ENCODE measurements at regions not wholly inside any gene's neighbourhood (a gene's known extent, or its start where the extent isn't known, plus 50 kb on each side); places are given as distances from the start of the nearest gene placed in this dataset.

DNA sequence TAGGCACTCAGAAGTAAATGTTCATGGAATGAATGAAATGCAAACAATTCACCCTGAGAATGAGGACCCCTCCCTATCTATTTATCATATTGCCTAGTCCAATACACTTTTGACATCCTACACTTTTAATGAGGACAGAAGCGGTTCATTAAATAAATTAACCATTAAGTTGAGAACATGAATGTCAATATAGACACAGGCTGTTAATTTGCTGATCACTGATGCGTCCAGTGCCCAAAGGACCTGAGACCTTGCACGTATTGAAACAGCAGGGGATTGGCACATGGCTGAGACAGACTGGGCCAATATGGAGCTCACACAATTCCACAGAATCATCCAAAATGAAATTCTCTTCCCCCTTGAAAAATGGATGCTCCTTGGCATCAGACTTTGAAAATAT, 430.0 kb downstream of the SLC4A3 start:
- DNase-seq (ENCODE audit: extremely low spot score in 2 of 2): no peak
- intact Hi-C loops (cut with DNase I): no loop called here
- Histone ChIP-seq H3K27me3 (no peaks in the 10 kb centered on the region), H3K9me3 (no peaks in the 10 kb centered on the region), H3K4me1 (no peaks in the 10 kb centered on the region), H3K4me3 (no peak overlapping the region), H3K36me3 (no peaks in the 10 kb centered on the region), H3K27ac (no peak overlapping the region)
- TF ChIP-seq POLR2A (IDR thresholded peaks at IDR 0.05) (no peak), POLR2AphosphoS5 (IDR thresholded peaks at IDR 0.05; ENCODE audit: insufficient read depth in 1 of 2, low read depth in 1 of 2) (no peak)
- TF ChIP-seq, protein P1, sequence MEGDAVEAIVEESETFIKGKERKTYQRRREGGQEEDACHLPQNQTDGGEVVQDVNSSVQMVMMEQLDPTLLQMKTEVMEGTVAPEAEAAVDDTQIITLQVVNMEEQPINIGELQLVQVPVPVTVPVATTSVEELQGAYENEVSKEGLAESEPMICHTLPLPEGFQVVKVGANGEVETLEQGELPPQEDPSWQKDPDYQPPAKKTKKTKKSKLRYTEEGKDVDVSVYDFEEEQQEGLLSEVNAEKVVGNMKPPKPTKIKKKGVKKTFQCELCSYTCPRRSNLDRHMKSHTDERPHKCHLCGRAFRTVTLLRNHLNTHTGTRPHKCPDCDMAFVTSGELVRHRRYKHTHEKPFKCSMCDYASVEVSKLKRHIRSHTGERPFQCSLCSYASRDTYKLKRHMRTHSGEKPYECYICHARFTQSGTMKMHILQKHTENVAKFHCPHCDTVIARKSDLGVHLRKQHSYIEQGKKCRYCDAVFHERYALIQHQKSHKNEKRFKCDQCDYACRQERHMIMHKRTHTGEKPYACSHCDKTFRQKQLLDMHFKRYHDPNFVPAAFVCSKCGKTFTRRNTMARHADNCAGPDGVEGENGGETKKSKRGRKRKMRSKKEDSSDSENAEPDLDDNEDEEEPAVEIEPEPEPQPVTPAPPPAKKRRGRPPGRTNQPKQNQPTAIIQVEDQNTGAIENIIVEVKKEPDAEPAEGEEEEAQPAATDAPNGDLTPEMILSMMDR (IDR thresholded peaks at IDR 0.05): no peak

DNA sequence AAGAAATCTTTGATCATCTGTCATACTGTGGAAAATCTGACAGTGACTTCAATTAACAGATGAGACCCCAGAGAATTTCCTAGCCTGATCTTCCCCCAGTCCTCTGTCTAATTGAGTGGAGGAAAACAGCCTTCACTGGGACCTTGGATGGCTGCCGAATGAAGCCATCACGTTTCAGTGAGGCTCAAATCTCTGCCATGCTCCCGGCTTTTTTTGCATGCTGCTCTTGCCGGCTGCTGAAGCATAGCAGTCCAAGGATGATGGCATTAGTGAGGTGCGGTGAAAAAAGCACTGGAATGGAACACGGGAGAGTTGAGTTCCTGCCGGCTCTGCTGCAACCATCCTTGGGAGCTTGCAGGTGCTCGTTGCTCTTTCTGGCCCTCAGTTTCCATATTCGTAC, 430.5 kb downstream of the SLC4A3 start:
- Histone ChIP-seq H3K4me1 (no peaks in the 10 kb centered on the region), H3K27me3 (no peaks in the 10 kb centered on the region), H3K4me3 (no peak overlapping the region), H3K9me3 (no peaks in the 10 kb centered on the region), H3K36me3 (no peaks in the 10 kb centered on the region), H3K27ac (no peak overlapping the region)
- intact Hi-C loops (cut with DNase I): no loop called here
- no peak for DNase-seq (ENCODE audit: extremely low spot score in 2 of 2)
- TF ChIP-seq, protein P1 (IDR thresholded peaks at IDR 0.05): no peak
- TF ChIP-seq POLR2AphosphoS5 (IDR thresholded peaks at IDR 0.05; ENCODE audit: insufficient read depth in 1 of 2, low read depth in 1 of 2) (no peak), POLR2A (IDR thresholded peaks at IDR 0.05) (no peak)

DNA sequence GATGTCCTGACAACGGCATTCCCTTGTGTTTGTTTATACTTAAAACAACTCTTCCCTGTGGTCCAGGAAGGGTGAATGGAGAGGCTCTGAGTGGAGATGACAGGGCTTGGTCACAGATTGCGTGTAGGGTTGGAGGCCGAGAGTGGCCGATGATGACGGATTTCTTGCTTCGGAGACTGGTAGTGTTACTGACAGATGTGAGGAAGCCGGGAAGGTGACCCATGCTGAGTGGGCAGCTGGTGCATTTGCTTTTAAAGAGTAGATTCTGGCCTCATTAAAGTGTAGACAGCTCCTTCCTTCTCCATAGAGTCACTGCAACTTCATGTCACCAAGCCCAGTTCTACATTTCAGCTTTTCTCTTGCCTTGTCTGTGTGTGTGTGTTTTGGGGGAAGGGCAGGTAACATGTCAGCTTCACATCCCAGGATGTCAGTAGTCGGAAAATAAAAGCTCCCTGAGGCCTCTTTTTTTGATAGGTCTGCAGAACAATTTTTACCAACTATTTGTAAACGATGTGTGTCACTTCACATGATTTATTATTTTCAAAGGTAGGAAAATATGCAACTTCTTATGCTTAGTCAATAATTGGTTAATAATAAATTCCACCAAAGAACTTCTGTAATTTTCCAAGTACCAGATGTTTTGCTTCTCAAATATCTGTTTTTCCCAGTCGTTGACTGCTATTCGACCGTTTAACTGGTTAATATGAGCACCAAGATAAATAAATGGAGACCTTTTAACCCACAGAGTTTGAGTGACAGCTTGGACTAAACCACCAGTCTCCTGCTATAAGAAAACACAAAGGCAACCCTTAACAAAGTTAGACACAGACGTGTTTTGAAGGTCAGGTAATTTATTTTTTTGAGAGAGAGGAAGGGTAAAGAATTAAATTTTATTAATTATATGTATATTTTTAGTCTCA, 436.9 kb downstream of the SLC4A3 start:
- Histone ChIP-seq H3K27me3 (no peaks in the 10 kb centered on the region), H3K4me1 (no peaks in the 10 kb centered on the region), H3K36me3 (no peaks in the 10 kb centered on the region), H3K9me3 (no peaks in the 10 kb centered on the region), H3K4me3 (no peak overlapping the region), H3K27ac (no peak overlapping the region)
- no peak for DNase-seq (ENCODE audit: extremely low spot score in 2 of 2)
- no peak for TF ChIP-seq POLR2AphosphoS5 (IDR thresholded peaks at IDR 0.05; ENCODE audit: insufficient read depth in 1 of 2, low read depth in 1 of 2)
- intact Hi-C loops (cut with DNase I): no loop called here

DNA sequence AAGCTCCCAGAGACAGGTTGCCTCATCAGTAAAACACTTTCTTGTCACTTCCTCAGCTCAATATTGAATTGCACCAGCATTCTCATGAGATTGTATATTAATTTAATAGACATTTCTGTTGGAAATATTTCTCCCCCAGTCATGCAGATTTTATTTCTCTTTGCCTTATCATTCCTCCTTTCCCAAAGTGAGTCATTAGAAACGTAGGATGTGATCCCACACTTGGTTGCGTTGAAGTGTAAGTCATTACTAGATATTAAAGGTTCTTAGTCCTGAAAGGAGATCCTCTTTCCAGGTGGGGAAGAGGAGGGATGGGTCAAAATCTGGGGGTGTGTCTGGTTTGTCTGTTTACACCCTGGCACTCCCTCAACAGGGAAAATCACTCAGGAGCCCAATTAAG, 438.2 kb downstream of the SLC4A3 start:
- no peak overlapping the region for H3K27ac ChIP-seq
- intact Hi-C loops (cut with DNase I): no loop called here
- H3K4me1 ChIP-seq: no peaks in the 10 kb centered on the region
- DNase-seq (ENCODE audit: extremely low spot score in 2 of 2): no peak
- no peaks in the 10 kb centered on the region for H3K36me3 ChIP-seq
- no peaks in the 10 kb centered on the region for H3K27me3 ChIP-seq
- TF ChIP-seq, protein P1 (IDR thresholded peaks at IDR 0.05): no peak
- TF ChIP-seq POLR2AphosphoS5 (IDR thresholded peaks at IDR 0.05; ENCODE audit: insufficient read depth in 1 of 2, low read depth in 1 of 2) (no peak), POLR2A (IDR thresholded peaks at IDR 0.05) (no peak)
- H3K4me3 ChIP-seq: no peak overlapping the region
- H3K9me3 ChIP-seq: no peaks in the 10 kb centered on the region

DNA sequence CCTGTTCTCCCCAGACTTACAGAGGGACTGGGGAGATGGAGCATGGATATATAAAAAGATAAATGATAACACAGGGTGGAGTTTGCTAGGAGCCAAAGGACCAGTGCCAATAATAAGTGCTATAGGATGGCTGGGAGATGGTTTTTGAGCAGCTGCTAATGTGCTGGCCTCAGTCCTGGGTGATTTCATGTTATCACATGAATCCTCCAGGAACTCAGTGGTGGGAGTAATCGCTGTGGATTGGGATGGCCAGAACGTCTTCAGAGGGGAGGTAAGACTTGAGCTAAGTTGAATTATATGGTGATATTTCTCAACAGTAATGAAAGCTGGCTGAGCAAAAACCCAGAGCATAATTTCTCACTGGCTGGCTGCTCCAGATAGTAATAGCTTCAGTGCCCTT, 441.4 kb downstream of the SLC4A3 start:
- H3K4me3 ChIP-seq: no peak overlapping the region
- intact Hi-C loops (cut with DNase I): no loop called here
- no peak overlapping the region for H3K27ac ChIP-seq
- H3K27me3 ChIP-seq: no peaks in the 10 kb centered on the region
- no peaks in the 10 kb centered on the region for H3K9me3 ChIP-seq
- H3K36me3 ChIP-seq: no peaks in the 10 kb centered on the region
- DNase-seq (ENCODE audit: extremely low spot score in 2 of 2): no peak
- TF ChIP-seq POLR2A (IDR thresholded peaks at IDR 0.05) (no peak), POLR2AphosphoS5 (IDR thresholded peaks at IDR 0.05; ENCODE audit: insufficient read depth in 1 of 2, low read depth in 1 of 2) (no peak)
- TF ChIP-seq, protein P1 (IDR thresholded peaks at IDR 0.05): no peak
- no peaks in the 10 kb centered on the region for H3K4me1 ChIP-seq
